Immature natural killer cell (primary cell): ENCODE measurements at regions not wholly inside any gene's neighbourhood (a gene's known extent, or its start where the extent isn't known, plus 50 kb on each side); places are given as distances from the start of the nearest gene placed in this dataset.
"Not testable (repeated sequence)": the region's sequence is repeated elsewhere in the genome, so short reads cannot be mapped to it uniquely, and the experiment has no call there.

Experiments
- DNase-seq, 3 donors: peaks; one replicate each; pipeline ENCODE4 v3.0.0; 2022; ENCODE audit warnings: mixed read lengths in 1 of 3
- H3K27ac Mint-ChIP-seq, 6 donors: one replicate each; pipeline ENCODE4 v1.8.0; 2020; ENCODE audit warnings: mixed read lengths in 6 of 6, mild to moderate bottlenecking in 5 of 6, inconsistent platforms in 4 of 6, moderate library complexity in 3 of 6
- H3K27me3 Mint-ChIP-seq, 3 donors: one replicate each; pipeline ENCODE4 v1.8.0; 2020 to 2021; ENCODE audit warnings: low read depth in 3 of 3, mild to moderate bottlenecking in 3 of 3, mixed read lengths in 3 of 3, moderate library complexity in 3 of 3, inconsistent platforms in 1 of 3
- H3K36me3 Mint-ChIP-seq, 3 donors: one replicate each; pipeline ENCODE4 v1.8.0; 2020; ENCODE audit warnings: mixed read lengths in 3 of 3, inconsistent platforms in 2 of 3, mild to moderate bottlenecking in 2 of 3
- H3K4me1 Mint-ChIP-seq, 2 donors: one replicate each; pipeline ENCODE4 v1.8.0; 2020; ENCODE audit warnings: inconsistent platforms in 2 of 2, mild to moderate bottlenecking in 2 of 2, mixed read lengths in 2 of 2, moderate library complexity in 1 of 2
- H3K4me3 Mint-ChIP-seq, 5 donors: one replicate each; pipeline ENCODE4 v1.8.0; 2020; ENCODE audit warnings: mild to moderate bottlenecking in 5 of 5, mixed read lengths in 5 of 5, inconsistent platforms in 3 of 5, moderate library complexity in 3 of 5
- H3K9me3 Mint-ChIP-seq, 6 donors: one replicate each; pipeline ENCODE4 v1.8.0; 2020; ENCODE audit warnings: mild to moderate bottlenecking in 6 of 6, mixed read lengths in 6 of 6, inconsistent platforms in 4 of 6, moderate library complexity in 3 of 6

DNA sequence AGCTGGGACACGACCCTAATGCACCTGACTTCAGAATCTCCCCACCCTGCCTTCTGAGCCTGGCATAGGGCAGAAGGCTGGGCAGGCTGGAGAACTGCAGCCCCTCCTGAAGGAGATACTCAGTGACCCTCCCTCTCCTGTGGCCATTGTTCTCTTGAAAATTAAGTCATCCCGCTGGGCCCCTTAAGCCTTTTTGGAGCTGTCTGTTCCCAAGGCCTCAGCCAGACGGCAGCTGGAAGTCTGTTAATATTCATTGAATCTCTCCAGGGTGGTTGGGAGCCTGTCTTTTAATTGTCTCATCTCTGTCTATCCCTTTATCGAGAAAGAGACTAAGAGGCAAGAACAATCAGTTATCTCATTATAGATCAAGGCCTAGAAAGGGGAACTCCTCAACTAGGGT lies 118.1 kb upstream of the PCBD1 start:
- Mint-ChIP-seq H3K36me3 (no peaks in the 10 kb centered on the region), H3K27ac (no peak overlapping the region), H3K9me3 (no peaks in the 10 kb centered on the region), H3K4me3 (no peak overlapping the region), H3K4me1 (no peaks in the 10 kb centered on the region), H3K27me3 (peaks cover 0 to 4% (median 2%) of the 10 kb centered on the region in 3 donors)
- DNase-seq = no peak

DNA sequence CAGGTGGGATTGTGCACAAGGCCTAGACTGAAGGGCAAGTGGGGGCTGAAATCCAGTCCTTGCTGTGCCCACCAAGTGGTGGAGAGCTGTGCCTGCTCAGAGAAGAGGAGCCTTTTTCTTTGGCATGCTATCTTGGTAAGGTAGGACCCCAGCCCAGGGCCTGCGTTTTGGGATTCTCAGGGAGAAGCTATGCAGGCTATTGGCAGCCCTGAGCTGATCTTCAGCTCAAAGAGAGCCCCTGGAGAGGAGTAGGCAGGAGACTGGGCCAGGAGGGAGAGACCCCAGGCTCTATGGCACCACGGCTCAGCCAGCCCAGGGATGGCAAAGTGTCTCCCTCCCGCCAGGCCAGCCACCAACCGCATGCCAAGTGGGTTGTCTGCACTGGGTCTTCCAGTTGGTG lies 119.2 kb upstream of the PCBD1 start:
- H3K4me3 Mint-ChIP-seq = no peak overlapping the region
- no peak for DNase-seq
- H3K36me3 Mint-ChIP-seq = no peaks in the 10 kb centered on the region
- H3K27ac Mint-ChIP-seq = no peak overlapping the region
- no peaks in the 10 kb centered on the region for H3K9me3 Mint-ChIP-seq
- H3K27me3 Mint-ChIP-seq = peaks cover 0 to 3% (median 2%) of the 10 kb centered on the region in 3 donors
- no peaks in the 10 kb centered on the region for H3K4me1 Mint-ChIP-seq

DNA sequence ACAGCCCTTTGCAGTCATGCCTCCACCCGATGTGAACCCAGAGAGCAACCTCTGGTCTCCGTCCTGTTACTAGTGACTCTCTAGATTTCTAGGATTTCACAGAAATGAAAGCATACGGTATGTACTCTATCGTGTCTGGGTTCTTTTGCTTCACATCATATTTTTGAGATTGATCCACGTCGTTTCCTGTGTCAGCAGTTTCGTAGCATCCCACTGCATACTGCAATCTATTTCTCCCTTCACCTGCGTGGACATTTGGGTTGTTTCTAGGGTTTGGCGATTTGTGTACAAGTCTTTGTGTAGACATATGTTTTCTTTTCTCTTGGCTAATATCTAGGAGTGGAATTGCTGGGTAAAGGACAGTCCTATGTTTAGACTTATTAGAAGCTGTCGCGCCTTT lies 119.8 kb upstream of the PCBD1 start:
- H3K36me3 Mint-ChIP-seq = no peaks in the 10 kb centered on the region
- H3K27me3 Mint-ChIP-seq = peaks cover 0 to 2% (median 1%) of the 10 kb centered on the region in 3 donors
- no peak overlapping the region for H3K27ac Mint-ChIP-seq
- H3K4me3 Mint-ChIP-seq = no peak overlapping the region
- no peaks in the 10 kb centered on the region for H3K9me3 Mint-ChIP-seq
- no peak for DNase-seq
- H3K4me1 Mint-ChIP-seq = no peaks in the 10 kb centered on the region

DNA sequence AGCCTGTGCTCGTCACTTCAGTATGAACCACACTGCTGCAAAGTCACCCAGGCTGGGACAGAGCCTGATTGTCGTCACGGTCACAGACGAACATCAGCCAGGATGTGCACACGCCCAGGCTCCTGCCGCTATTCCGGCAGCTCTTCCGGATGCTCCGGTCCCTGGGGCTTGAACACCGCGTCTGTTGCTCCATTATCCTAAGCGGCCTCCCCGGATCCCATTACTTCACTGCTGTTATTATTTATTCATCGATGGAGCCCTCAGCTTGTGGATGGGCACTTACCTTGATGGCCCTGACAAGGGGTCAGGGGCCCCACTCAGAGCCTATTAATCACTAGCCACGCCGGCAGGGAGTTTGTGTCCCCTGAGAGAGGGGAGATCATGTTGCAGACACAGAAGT lies 120.8 kb upstream of the PCBD1 start:
- Mint-ChIP-seq H3K9me3 (no peaks in the 10 kb centered on the region), H3K4me3 (no peak overlapping the region), H3K4me1 (no peaks in the 10 kb centered on the region), H3K27ac (no peak overlapping the region), H3K36me3 (no peaks in the 10 kb centered on the region), H3K27me3 (peaks cover 0 to 2% (median 1%) of the 10 kb centered on the region in 3 donors)
- no peak for DNase-seq

DNA sequence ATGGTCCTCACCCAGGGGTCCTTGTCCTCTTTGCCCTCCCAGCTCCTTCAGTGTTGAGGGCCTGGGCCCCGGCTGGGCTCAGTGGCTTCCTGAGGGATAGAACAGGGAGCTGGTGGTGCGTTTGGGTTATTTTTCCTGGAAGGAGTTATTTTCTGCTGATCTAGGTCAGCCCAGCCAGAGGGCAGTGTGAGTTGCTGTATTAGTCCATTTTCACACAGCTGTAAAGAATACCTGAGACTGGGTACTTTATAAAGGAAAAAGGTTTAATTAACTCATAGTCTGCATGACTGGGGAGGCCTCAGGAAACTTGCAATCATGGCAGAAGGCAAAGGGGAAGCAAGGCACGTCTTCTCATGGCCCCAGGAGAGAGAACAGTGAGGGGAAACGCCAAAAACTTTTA lies 122.4 kb upstream of the PCBD1 start:
- no peak overlapping the region for H3K4me3 Mint-ChIP-seq
- no peaks in the 10 kb centered on the region for H3K36me3 Mint-ChIP-seq
- H3K27me3 Mint-ChIP-seq = peaks cover 1 to 5% (median 3%) of the 10 kb centered on the region in 3 donors
- no peaks in the 10 kb centered on the region for H3K4me1 Mint-ChIP-seq
- H3K27ac Mint-ChIP-seq = no peak overlapping the region
- H3K9me3 Mint-ChIP-seq = no peaks in the 10 kb centered on the region
- no peak for DNase-seq

DNA sequence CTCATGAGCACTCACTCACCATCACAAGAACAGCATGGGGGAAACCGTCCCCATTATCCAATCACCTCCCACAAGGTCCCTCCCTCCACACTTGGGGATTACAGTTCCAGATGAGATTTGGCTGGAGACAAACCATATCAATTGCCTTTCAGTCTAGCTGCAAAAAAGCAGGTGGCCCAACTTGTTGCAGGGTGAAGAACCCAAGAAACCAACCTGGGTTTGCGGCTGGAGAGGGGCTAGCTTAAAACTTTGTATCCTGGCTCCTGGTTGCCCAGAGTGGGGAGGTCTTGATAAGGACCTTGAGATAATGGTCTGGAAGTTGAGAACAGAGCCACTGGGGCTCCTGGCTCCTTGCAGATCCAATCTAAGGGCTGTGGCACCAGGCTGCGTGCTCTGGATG lies 122.8 kb upstream of the PCBD1 start:
- DNase-seq = no peak
- no peaks in the 10 kb centered on the region for H3K36me3 Mint-ChIP-seq
- H3K27ac Mint-ChIP-seq = no peak overlapping the region
- no peak overlapping the region for H3K4me3 Mint-ChIP-seq
- H3K4me1 Mint-ChIP-seq = no peaks in the 10 kb centered on the region
- no peaks in the 10 kb centered on the region for H3K9me3 Mint-ChIP-seq
- peaks cover 1 to 5% (median 3%) of the 10 kb centered on the region in 3 donors for H3K27me3 Mint-ChIP-seq

DNA sequence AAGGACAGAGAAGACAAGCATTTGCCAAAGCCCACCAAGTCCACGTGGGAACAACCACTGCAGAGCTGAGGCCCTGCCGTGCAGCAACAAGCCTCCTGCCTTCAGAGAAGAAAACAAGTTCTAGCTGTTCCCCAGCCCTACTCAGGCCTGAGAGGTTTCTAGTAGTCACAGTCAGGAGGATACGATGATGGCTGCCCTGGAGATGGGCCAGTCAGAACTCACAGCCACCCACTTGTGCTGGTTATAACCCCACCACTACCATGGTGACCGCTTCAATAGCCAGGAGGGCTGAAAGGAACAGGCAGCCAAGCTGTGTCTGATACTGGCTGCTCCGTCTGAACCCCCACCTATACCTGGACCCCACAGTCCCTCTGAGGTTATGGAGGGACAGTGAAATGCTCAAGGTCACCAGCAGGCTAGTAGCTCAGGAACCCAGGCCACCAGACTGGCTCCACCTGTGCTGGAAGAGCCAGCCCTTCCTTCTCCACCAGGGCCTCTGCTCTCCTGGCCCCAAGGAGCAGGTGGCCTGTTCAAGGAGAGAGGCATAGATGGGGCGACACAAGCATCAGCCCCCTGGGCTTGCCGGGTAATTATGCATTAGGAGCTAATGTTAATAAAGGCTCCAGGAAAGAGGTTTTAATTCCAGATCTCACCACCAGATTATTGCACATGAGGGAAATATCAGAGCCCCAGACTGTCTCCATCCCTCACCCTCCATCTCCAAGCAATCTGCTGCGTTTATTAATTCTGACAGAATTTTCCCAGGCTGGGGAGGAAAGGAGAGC lies 125.8 kb upstream of the PCBD1 start:
- no peak for DNase-seq
- Mint-ChIP-seq H3K27ac (no peak overlapping the region), H3K27me3 (peaks cover 0 to 5% (median 3%) of the 10 kb centered on the region in 3 donors), H3K4me3 (no peak overlapping the region), H3K4me1 (no peaks in the 10 kb centered on the region), H3K9me3 (no peaks in the 10 kb centered on the region), H3K36me3 (no peaks in the 10 kb centered on the region)

DNA sequence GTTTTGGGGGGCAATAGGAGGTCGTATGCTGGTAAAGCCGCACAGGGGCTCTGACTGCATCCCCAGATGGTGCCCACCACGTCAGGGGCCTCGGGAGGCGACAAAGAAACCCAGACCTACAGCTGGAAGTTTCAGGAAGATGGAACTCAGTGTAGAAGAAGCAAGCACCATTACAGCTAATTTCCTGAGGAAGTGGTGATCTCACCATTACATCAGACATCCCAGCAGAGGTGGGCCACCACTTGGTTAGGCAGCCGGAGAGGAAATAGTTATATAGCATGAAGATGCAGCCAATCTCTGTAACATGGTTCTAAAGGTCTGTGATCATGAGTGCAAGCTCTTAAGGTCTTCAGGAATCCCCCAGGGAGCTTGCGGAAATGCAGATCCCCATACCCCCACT lies 127.3 kb upstream of the PCBD1 start:
- H3K36me3 Mint-ChIP-seq = no peaks in the 10 kb centered on the region
- peaks cover 1 to 5% (median 3%) of the 10 kb centered on the region in 3 donors for H3K27me3 Mint-ChIP-seq
- no peaks in the 10 kb centered on the region for H3K4me1 Mint-ChIP-seq
- H3K4me3 Mint-ChIP-seq = no peak overlapping the region
- H3K9me3 Mint-ChIP-seq = no peaks in the 10 kb centered on the region
- no peak overlapping the region for H3K27ac Mint-ChIP-seq
- DNase-seq = no peak

DNA sequence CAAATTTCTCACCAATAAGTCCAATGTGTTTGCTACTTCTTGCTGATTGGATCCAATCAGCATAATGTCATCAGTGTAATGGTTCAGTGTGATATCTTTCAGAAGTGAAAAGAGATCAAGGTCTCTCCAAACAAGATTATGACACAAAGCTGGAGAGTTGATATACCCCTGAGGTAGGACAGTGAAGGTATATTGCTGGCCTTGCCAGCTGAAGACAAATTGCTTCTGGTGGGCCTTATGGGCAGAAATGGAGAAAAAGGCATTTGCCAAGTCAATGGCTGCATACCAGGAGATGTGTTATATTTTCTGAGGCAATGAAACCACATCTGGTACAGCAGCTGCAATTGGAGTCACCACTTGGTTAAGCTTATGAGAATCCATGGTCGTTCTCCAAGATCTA lies 131.7 kb upstream of the PCBD1 start:
- H3K27me3 Mint-ChIP-seq, H3K4me3 Mint-ChIP-seq, H3K9me3 Mint-ChIP-seq, H3K4me1 Mint-ChIP-seq, DNase-seq, H3K36me3 Mint-ChIP-seq: not testable (repeated sequence)
- peak overlapping the region in 1 of 6 donors; percentile 40 for H3K27ac Mint-ChIP-seq

DNA sequence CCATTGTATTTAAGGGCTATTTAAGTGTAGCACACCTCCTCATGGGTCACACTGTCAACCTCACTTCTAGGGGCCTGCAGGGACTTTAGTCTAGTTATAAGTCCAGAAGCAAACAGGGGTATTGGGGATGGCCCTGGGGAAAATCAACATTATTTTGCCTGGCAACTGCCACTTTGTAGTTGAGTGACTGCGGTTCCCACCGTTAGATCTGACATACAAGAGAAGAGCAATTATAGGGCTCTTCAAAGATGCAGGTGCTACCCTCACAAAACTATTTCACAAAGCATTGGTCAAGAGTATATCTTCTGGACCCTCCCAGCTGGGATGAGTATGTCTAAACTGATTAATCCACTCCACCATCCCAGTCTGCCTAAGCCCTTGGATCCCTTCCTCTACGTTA lies 133.0 kb upstream of the PCBD1 start:
- no peaks in the 10 kb centered on the region for H3K9me3 Mint-ChIP-seq
- peaks cover 1 to 3% (median 2%) of the 10 kb centered on the region in 3 donors for H3K27me3 Mint-ChIP-seq
- no peak overlapping the region for H3K27ac Mint-ChIP-seq
- no peaks in the 10 kb centered on the region for H3K4me1 Mint-ChIP-seq
- no peak for DNase-seq
- H3K4me3 Mint-ChIP-seq = no peak overlapping the region
- no peaks in the 10 kb centered on the region for H3K36me3 Mint-ChIP-seq

DNA sequence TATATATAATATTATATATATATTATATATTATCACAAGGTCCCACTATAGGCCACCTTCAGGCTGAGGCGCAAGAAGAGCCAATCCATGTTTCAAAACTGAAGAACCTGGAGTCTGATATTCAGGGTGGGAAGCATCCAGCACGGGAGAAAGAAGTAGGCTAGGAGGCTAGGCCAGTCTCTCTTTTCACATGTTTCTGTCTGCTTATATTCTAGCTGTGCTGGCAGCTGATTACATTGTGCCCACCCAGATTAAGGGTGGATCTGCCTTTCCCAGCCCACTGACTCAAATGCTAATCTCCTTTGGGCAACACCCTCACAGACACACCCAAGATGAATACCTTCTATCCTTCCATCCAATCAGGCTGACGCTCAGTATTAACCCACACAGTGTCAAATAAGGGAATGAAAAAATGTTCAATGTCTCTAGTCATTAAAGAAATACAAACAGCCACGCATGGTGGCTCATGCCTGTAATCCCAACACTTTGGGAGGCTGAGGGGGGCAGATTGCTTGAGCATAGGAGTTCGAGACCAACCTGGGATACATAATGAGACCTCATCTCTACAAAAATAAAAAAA lies 135.4 kb upstream of the PCBD1 start:
- H3K9me3 Mint-ChIP-seq = no peaks in the 10 kb centered on the region
- H3K4me3 Mint-ChIP-seq = no peak overlapping the region
- no peaks in the 10 kb centered on the region for H3K4me1 Mint-ChIP-seq
- H3K27me3 Mint-ChIP-seq = peaks cover 1 to 9% (median 2%) of the 10 kb centered on the region in 3 donors
- no peak overlapping the region for H3K27ac Mint-ChIP-seq
- H3K36me3 Mint-ChIP-seq = no peaks in the 10 kb centered on the region
- DNase-seq = no peak

DNA sequence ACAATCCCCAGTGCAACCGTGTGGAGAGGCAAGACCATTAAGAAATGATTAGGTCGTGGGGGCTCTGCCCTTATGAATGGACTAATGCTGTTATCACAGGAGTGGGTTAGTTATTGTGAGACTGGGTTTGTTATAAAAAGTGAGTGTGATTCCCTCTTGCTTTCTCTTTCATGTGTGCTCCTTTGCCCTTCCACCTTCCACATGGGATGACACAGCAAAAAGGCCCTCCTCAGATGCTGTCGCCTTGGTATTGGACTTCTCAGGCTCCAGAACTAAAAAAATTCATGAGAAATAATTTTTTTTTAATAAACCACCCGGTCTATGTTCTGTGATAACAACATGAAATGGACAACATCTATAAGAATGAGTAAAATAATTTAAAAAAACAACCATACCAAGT lies 136.1 kb upstream of the PCBD1 start:
- Mint-ChIP-seq H3K4me3 (no peak overlapping the region), H3K27ac (no peak overlapping the region), H3K9me3 (no peaks in the 10 kb centered on the region)

DNA sequence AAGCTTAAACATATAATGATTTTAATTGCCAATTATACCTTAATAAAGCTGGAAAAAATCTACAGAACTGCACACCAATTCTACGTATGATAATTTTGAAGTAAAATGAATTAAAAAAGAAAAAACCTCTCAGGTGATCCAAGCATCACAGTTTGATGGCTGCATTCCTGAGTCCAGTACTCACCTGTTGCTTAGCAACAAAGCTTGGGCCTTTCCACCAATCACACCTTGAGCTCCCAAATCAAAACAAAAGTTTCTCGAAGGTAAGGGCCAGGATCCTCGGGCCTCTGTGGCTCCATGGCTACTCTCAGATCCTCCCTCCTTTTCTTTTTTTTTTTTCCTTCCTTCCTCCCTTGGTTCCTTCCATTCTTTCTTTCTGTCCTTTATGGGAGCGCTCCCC lies 137.2 kb upstream of the PCBD1 start:
- Mint-ChIP-seq H3K9me3 (no peaks in the 10 kb centered on the region), H3K36me3 (no peaks in the 10 kb centered on the region), H3K27ac (no peak overlapping the region), H3K4me1 (no peaks in the 10 kb centered on the region), H3K4me3 (no peak overlapping the region), H3K27me3 (peaks cover 2 to 11% (median 2%) of the 10 kb centered on the region in 3 donors)
- no peak for DNase-seq

More for the DNA sequence above, 136.1 kb upstream of the PCBD1 start:
- peaks cover 1 to 11% (median 2%) of the 10 kb centered on the region in 3 donors for H3K27me3 Mint-ChIP-seq
- H3K36me3 Mint-ChIP-seq = no peaks in the 10 kb centered on the region
- no peaks in the 10 kb centered on the region for H3K4me1 Mint-ChIP-seq
- DNase-seq = no peak

DNA sequence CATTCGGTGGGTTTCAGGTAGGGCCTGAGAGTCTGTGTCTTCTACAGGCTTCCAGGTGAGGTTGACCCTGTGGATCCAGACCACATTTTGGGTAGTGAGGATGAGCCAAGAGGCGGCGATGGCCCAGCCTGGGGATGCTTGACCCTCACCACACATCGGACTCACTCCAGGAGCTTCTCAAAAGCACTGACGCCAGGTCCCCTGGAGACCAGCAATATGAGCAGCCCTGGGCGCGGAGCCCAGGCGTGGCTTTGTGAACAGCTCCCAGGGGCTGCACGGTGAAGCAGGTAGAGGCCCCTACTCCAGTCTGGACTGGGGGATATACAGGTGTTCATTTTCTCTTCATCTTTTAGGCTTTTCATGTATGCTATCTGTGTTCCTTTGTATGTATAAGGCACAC lies 139.7 kb upstream of the PCBD1 start:
- no peaks in the 10 kb centered on the region for H3K4me1 Mint-ChIP-seq
- H3K4me3 Mint-ChIP-seq = no peak overlapping the region
- peaks cover 2 to 11% (median 6%) of the 10 kb centered on the region in 3 donors for H3K27me3 Mint-ChIP-seq
- H3K36me3 Mint-ChIP-seq = no peaks in the 10 kb centered on the region
- no peak overlapping the region for H3K27ac Mint-ChIP-seq
- no peaks in the 10 kb centered on the region for H3K9me3 Mint-ChIP-seq
- DNase-seq = no peak

DNA sequence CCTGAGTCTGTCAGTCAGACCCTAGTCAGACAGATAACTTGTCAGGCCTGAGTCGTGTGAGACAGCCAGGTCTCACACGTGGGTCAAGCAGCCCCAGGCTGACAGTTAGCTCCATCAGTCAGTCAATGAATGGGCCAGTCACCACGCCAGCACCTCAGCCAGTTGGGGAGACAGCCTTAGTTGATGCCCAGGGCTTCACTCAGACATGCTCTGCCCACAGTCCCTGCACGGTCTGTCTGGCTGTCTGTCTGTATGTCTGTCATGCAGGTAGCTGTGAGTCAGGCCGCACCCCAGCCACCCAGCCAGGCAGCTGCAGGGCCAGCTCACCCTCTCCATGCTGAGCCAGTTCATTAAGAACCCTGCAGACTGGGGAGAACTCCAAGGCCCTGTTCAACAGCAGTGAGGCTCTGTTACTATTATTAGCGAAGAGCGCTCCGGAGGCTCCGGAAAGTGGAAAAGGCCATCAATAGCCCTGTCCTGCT lies 141.1 kb upstream of the PCBD1 start:
- Mint-ChIP-seq H3K9me3 (no peaks in the 10 kb centered on the region), H3K4me1 (no peaks in the 10 kb centered on the region), H3K4me3 (no peak overlapping the region), H3K27ac (no peak overlapping the region), H3K36me3 (no peaks in the 10 kb centered on the region), H3K27me3 (peaks cover 2 to 11% (median 6%) of the 10 kb centered on the region in 3 donors)
- no peak for DNase-seq
